OCI-LY3 (cell line): ENCODE measurements at regions not wholly inside any gene's neighbourhood (a gene's known extent, or its start where the extent isn't known, plus 50 kb on each side); places are given as distances from the start of the nearest gene placed in this dataset.

Experiments
- EZH2phosphoT487 ChIP-seq: fragments of 200-600 bp; shearing (Covaris generic); IDR thresholded peaks from 2 replicates; pipeline ENCODE4 v1.6.1; 2018; ENCODE audit warnings: antibody characterized with exemption, mixed run types, low read depth
- TF ChIP-seq, protein P1 (sequence below): fragments of 200-600, 300-600 bp; sonication (generic); IDR thresholded peaks from 2 replicates; pipeline ENCODE4 v1.5.1; 2014; ENCODE audit warnings: antibody characterized with exemption, low read length, low read depth

- TF ChIP-seq, protein P1, sequence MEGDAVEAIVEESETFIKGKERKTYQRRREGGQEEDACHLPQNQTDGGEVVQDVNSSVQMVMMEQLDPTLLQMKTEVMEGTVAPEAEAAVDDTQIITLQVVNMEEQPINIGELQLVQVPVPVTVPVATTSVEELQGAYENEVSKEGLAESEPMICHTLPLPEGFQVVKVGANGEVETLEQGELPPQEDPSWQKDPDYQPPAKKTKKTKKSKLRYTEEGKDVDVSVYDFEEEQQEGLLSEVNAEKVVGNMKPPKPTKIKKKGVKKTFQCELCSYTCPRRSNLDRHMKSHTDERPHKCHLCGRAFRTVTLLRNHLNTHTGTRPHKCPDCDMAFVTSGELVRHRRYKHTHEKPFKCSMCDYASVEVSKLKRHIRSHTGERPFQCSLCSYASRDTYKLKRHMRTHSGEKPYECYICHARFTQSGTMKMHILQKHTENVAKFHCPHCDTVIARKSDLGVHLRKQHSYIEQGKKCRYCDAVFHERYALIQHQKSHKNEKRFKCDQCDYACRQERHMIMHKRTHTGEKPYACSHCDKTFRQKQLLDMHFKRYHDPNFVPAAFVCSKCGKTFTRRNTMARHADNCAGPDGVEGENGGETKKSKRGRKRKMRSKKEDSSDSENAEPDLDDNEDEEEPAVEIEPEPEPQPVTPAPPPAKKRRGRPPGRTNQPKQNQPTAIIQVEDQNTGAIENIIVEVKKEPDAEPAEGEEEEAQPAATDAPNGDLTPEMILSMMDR = no peak
- no peak for TF ChIP-seq EZH2phosphoT487
Observed at GRCh38 chr15:47398132-47398531, 319.2 kb upstream of the SEMA6D start.
